Smooth muscle cell of the brain vasculature (primary cell): ENCODE measurements at regions not wholly inside any gene's neighbourhood (a gene's known extent, or its start where the extent isn't known, plus 50 kb on each side); places are given as distances from the start of the nearest gene placed in this dataset.

ENCODE experiments used
- DNase-seq: peaks from one replicate; pipeline ENCODE4 v3.0.0-alpha.2; 2012; ENCODE audit warnings: low read depth, low spot score

GRCh38 chr13:105073041-105073440 lies 1462.4 kb downstream of the EFNB2 start:
- DNase-seq = no peak

GRCh38 chr13:105070452-105070851 lies 1465.0 kb downstream of the EFNB2 start:
- DNase-seq = no peak

- DNase-seq = no peak
Observed at GRCh38 chr13:105069106-105069505, 1466.4 kb downstream of the EFNB2 start.

- DNase-seq = no peak
Observed at GRCh38 chr13:105063676-105064075, 1471.8 kb downstream of the EFNB2 start.

- DNase-seq = no peak
Observed at GRCh38 chr13:105059786-105060185, 1475.7 kb downstream of the EFNB2 start.

- DNase-seq = no peak
Observed at GRCh38 chr13:105058517-105058916, 1476.9 kb downstream of the EFNB2 start.

- no peak for DNase-seq
Observed at GRCh38 chr13:105052711-105053110, 1482.8 kb downstream of the EFNB2 start.

GRCh38 chr13:105050686-105051085 lies 1484.8 kb downstream of the EFNB2 start:
- peak; percentile 9 for DNase-seq

- no peak for DNase-seq
Observed at GRCh38 chr13:105048677-105049076, 1486.8 kb downstream of the EFNB2 start.

GRCh38 chr13:105047676-105048295 lies 1487.7 kb downstream of the EFNB2 start:
- DNase-seq = no peak

GRCh38 chr13:105037110-105037509 lies 1498.4 kb downstream of the EFNB2 start:
- no peak for DNase-seq

- DNase-seq = no peak
Observed at GRCh38 chr13:105035092-105035491, 1500.4 kb downstream of the EFNB2 start.

- DNase-seq = no peak
Observed at GRCh38 chr13:105033999-105034398, 1501.5 kb downstream of the EFNB2 start.

- no peak for DNase-seq
Observed at GRCh38 chr13:105031306-105031705, 1504.2 kb downstream of the EFNB2 start.

- no peak for DNase-seq
Observed at GRCh38 chr13:105030851-105031250, 1504.6 kb downstream of the EFNB2 start.

GRCh38 chr13:105019073-105019472 lies 1516.4 kb downstream of the EFNB2 start:
- no peak for DNase-seq

- no peak for DNase-seq
Observed at GRCh38 chr13:105016266-105016665, 1519.2 kb downstream of the EFNB2 start.

GRCh38 chr13:105008604-105009003 lies 1526.9 kb downstream of the EFNB2 start:
- no peak for DNase-seq

GRCh38 chr13:105007166-105007808 lies 1528.2 kb downstream of the EFNB2 start:
- no peak for DNase-seq

- DNase-seq = no peak
Observed at GRCh38 chr13:104996022-104996421, 1539.4 kb downstream of the EFNB2 start.

GRCh38 chr13:104993708-104994107 lies 1541.8 kb downstream of the EFNB2 start:
- no peak for DNase-seq

- DNase-seq = no peak
Observed at GRCh38 chr13:104987621-104988020, 1547.8 kb downstream of the EFNB2 start.

GRCh38 chr13:104984296-104984818 lies 1551.1 kb downstream of the EFNB2 start:
- peak; percentile 54 for DNase-seq
